ENCODE measurements at regions not wholly inside any gene's neighbourhood (a gene's known extent, or its start where the extent isn't known, plus 50 kb on each side); places are given as distances from the start of the nearest gene placed in this dataset.

DNA sequence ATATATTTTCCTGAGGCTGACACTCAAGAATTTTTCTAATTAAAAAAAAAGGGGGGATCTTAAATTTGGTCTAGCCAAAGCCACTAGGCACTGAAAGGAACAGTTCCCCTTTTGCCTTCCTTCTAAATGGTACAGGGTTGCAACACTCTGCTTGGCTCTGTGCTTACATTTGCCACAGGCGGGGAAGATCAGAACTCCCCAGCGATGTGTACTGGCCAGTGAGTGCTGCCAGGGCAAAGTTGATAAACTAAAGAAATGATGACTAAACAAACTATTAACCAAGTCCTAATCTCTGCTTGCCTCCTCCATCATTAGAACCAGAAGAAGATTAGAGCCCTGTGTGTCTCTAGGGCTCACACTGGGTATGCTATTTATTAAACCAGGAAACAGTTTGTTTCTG lies 75.3 kb upstream of the SCEL start (continued):
- TF ChIP-seq ATF3 (CRISPR knock-in tag; conservative IDR thresholded peaks at IDR 0.05) (no peak), ERG (CRISPR knock-in tag; IDR thresholded peaks at IDR 0.05) (no peak), ZNF138 (CRISPR knock-in tag; conservative IDR thresholded peaks at IDR 0.05) (no peak), CDX4 (CRISPR knock-in tag; IDR thresholded peaks at IDR 0.05; ENCODE audit: borderline replicate concordance) (no peak)

GRCh38 chr13:77459592-77459991 lies 75.9 kb upstream of the SCEL start:
- no peak overlapping the region for H3K27ac Mint-ChIP-seq
- POLR2A ChIA-PET: no interaction called here
- DNase-seq (ENCODE audit: low spot score): no peak

GRCh38 chr13:77458736-77459135 lies 76.8 kb upstream of the SCEL start:
- ChIA-PET POLR2A (no interaction called here), CTCF (interaction anchor here (1.2 to 1.5 kb wide), 2 partner anchors 10 to 20 kb away, joined by 3 to 7 read pairs; no protein-coding TSS in a partner anchor)
- Mint-ChIP-seq H3K4me1 (peaks cover 13% of the 10 kb centered on the region), H3K36me3 (no peaks in the 10 kb centered on the region), H3K27me3 (ENCODE audit: low read depth) (no peaks in the 10 kb centered on the region), H3K4me3 (no peak overlapping the region), H3K9me3 (no peaks in the 10 kb centered on the region), H3K27ac (no peak overlapping the region)
- ATAC-seq (no peak), DNase-seq (ENCODE audit: low spot score) (no peak)
- TF ChIP-seq CDX4 (CRISPR knock-in tag; IDR thresholded peaks at IDR 0.05; ENCODE audit: borderline replicate concordance) (no peak), TP53 (CRISPR knock-in tag; IDR thresholded peaks at IDR 0.05) (no peak), NR1H2 (CRISPR knock-in tag; IDR thresholded peaks at IDR 0.05) (no peak), RORB (CRISPR knock-in tag; IDR thresholded peaks at IDR 0.05) (no peak), GRHL2 (CRISPR knock-in tag; IDR thresholded peaks at IDR 0.05; ENCODE audit: insufficient replicate concordance, severe bottlenecking) (no peak), FOXP1 (CRISPR knock-in tag; IDR thresholded peaks at IDR 0.05; ENCODE audit: borderline replicate concordance) (no peak), JAZF1 (CRISPR knock-in tag; IDR thresholded peaks at IDR 0.05) (no peak), ATF1 (CRISPR knock-in tag; IDR thresholded peaks at IDR 0.05) (no peak)
- TF ChIP-seq, protein P1, sequence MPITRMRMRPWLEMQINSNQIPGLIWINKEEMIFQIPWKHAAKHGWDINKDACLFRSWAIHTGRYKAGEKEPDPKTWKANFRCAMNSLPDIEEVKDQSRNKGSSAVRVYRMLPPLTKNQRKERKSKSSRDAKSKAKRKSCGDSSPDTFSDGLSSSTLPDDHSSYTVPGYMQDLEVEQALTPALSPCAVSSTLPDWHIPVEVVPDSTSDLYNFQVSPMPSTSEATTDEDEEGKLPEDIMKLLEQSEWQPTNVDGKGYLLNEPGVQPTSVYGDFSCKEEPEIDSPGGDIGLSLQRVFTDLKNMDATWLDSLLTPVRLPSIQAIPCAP (CRISPR knock-in tag; IDR thresholded peaks at IDR 0.05): no peak
- TF ChIP-seq, protein P2, sequence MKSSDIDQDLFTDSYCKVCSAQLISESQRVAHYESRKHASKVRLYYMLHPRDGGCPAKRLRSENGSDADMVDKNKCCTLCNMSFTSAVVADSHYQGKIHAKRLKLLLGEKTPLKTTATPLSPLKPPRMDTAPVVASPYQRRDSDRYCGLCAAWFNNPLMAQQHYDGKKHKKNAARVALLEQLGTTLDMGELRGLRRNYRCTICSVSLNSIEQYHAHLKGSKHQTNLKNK (CRISPR knock-in tag; IDR thresholded peaks at IDR 0.05): no peak

More at GRCh38 chr13:77459592-77459991, 75.9 kb upstream of the SCEL start:
- Mint-ChIP-seq H3K4me3 (no peak overlapping the region), H3K27me3 (ENCODE audit: low read depth) (no peaks in the 10 kb centered on the region), H3K9me3 (no peaks in the 10 kb centered on the region), H3K36me3 (no peaks in the 10 kb centered on the region), H3K4me1 (peaks cover 12% of the 10 kb centered on the region)
- TF ChIP-seq HMGA2 (CRISPR knock-in tag; IDR thresholded peaks at IDR 0.05) (no peak), OVOL2 (CRISPR knock-in tag; IDR thresholded peaks at IDR 0.05; ENCODE audit: borderline replicate concordance) (no peak), ZNF423 (CRISPR knock-in tag; IDR thresholded peaks at IDR 0.05) (no peak), E2F5 (CRISPR knock-in tag; IDR thresholded peaks at IDR 0.05) (no peak), SP1 (CRISPR knock-in tag; conservative IDR thresholded peaks at IDR 0.05) (no peak), KAT7 (CRISPR knock-in tag; IDR thresholded peaks at IDR 0.05; ENCODE audit: borderline replicate concordance) (no peak)
- ATAC-seq: no peak; the same call in 1 of the 2 replicates
- CTCF ChIA-PET: interaction anchor here (0.6 to 1.2 kb wide), 2 partner anchors 11 to 19 kb away, joined by 3 read pairs; no protein-coding TSS in a partner anchor
